ENCODE measurements at regions not wholly inside any gene's neighbourhood (a gene's known extent, or its start where the extent isn't known, plus 50 kb on each side); places are given as distances from the start of the nearest gene placed in this dataset.

DNA sequence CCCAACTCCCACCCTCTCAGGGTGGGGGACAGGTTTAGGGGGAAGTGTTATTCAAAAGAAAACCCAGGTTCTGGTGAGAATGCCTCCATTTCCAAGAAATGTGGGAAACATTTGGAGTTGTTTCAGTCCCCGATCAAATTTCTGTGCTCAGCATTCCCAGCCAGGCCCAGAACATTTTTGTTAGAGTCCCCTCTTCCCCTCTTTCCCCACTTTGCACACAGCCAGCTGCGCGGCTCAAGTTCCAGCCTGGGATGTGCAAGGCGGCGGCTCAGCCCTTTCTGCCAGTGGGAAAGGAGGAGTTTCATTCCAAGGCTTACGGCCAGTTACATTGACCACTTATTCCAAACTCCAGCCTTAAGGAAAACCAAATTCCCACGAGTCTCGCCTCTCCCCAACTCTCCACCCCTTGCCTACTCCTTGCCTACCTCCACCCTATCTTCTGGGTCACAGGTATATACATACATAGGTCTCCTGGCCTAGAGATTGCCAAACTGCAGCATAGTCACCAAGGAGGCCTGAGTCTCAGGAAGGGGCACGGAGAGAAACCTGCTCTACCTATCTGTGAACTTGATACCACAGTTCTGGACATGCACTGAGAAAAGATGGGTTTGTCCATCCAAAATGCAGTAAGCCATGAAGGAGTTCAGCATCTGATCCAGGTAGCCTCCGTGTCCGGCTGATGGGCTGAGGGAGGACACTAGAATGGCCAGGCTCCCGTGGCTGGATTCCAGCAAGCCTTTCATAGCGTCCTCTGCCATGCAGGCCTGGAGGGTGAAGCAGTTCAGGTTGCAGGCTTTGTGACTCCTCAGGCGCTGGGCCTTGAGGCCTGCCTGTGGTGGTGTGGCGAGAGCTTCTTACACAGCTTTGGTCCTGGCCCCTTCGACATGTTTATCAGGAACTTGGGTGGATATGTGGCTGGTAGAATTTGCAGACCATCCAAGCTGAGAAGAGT is 154.5 kb downstream of the ZFP36L2 start:
- ChIA-PET POLR2A (ENCODE audit: low non-redundant PET) (no interaction called here), CTCF (interaction anchor here (0.5 kb wide), 1 partner anchor 152 kb away, joined by 3 read pairs; no protein-coding TSS in a partner anchor)
- peak overlapping the region; percentile 100 for H3K27ac ChIP-seq
- DNase-seq (ENCODE audit: low spot score): no peak
- TF ChIP-seq, protein P1, sequence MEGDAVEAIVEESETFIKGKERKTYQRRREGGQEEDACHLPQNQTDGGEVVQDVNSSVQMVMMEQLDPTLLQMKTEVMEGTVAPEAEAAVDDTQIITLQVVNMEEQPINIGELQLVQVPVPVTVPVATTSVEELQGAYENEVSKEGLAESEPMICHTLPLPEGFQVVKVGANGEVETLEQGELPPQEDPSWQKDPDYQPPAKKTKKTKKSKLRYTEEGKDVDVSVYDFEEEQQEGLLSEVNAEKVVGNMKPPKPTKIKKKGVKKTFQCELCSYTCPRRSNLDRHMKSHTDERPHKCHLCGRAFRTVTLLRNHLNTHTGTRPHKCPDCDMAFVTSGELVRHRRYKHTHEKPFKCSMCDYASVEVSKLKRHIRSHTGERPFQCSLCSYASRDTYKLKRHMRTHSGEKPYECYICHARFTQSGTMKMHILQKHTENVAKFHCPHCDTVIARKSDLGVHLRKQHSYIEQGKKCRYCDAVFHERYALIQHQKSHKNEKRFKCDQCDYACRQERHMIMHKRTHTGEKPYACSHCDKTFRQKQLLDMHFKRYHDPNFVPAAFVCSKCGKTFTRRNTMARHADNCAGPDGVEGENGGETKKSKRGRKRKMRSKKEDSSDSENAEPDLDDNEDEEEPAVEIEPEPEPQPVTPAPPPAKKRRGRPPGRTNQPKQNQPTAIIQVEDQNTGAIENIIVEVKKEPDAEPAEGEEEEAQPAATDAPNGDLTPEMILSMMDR (conservative IDR thresholded peaks at IDR 0.05; ENCODE audit: low read depth): no peak

DNA sequence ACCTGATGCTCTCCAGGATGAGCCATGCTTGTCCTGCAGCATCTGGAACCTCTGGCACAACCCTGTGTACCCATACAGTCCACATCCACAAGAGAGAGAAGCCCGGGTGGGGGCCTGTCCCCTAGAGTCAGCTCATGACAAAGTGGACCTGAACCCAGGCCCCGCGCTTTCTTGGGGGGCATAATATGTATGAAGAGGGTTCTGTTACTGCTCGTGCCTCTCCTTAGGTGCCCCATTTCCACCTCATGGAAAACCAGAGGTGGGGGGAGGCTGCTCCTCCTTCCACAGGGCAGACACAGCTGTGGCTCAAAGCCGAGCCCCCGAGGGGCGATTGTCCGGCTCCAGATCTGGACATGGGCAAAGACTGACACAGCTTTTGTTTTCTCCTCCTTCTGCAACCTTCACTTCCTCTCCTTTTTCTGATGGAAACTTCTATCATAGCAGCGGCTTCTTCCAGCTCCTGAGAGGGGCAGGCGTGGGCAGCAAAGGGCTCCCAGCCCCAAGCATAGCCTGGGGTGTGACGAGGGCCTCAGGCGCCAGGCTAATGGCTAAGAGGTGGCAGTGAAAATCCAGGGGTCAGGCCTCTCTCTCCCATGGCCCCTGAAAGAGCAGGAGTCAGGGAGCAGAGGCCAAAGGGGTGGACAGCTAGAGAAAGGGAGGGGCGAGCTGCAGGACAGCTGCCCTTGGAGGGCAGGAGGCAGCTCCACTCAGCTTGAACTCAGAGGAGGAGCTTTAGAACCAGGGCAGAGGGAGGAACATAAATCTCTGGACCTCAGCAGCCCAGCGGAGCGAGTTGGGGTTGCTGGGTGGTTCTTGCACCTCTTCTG is 155.5 kb downstream of the ZFP36L2 start:
- CTCF ChIA-PET: interaction anchor here (0.5 to 1.2 kb wide), 2 partner anchors 108 to 153 kb away, joined by 3 read pairs; no protein-coding TSS in a partner anchor

DNA sequence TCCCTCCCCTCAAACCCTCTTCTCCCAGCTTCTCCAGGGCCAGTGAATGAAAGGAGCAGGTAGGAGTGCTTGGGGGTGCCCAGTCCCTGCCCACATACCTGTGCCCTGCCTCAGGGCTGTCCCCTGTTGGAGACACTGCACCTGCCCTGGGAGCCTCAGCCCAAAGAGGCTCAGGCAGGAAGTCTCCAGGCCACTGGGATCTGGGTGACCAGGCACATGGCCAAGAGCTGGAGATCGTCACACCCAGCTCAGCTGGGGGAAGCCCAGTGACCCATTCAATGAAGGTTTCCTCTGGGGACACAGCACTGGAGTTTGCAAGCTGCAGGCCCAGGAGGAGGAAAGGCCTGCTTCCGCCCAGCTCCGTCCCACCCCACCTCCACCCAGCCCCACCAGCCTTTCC is 156.4 kb downstream of the ZFP36L2 start:
- DNase-seq (ENCODE audit: low spot score): no peak
- POLR2A ChIA-PET (ENCODE audit: low non-redundant PET): no interaction called here
- H3K27ac ChIP-seq: peak overlapping the region; percentile 100
- TF ChIP-seq, protein P1 (conservative IDR thresholded peaks at IDR 0.05; ENCODE audit: low read depth): no peak
- CTCF ChIA-PET: interaction anchor here (1.2 kb wide), 1 partner anchor 108 kb away, joined by 3 read pairs; no protein-coding TSS in a partner anchor

More for the DNA sequence above, 155.5 kb downstream of the ZFP36L2 start:
- TF ChIP-seq, protein P1 (conservative IDR thresholded peaks at IDR 0.05; ENCODE audit: low read depth): no peak
- POLR2A ChIA-PET (ENCODE audit: low non-redundant PET): no interaction called here
- no peak for DNase-seq (ENCODE audit: low spot score)
- peak overlapping the region; percentile 100 for H3K27ac ChIP-seq

DNA sequence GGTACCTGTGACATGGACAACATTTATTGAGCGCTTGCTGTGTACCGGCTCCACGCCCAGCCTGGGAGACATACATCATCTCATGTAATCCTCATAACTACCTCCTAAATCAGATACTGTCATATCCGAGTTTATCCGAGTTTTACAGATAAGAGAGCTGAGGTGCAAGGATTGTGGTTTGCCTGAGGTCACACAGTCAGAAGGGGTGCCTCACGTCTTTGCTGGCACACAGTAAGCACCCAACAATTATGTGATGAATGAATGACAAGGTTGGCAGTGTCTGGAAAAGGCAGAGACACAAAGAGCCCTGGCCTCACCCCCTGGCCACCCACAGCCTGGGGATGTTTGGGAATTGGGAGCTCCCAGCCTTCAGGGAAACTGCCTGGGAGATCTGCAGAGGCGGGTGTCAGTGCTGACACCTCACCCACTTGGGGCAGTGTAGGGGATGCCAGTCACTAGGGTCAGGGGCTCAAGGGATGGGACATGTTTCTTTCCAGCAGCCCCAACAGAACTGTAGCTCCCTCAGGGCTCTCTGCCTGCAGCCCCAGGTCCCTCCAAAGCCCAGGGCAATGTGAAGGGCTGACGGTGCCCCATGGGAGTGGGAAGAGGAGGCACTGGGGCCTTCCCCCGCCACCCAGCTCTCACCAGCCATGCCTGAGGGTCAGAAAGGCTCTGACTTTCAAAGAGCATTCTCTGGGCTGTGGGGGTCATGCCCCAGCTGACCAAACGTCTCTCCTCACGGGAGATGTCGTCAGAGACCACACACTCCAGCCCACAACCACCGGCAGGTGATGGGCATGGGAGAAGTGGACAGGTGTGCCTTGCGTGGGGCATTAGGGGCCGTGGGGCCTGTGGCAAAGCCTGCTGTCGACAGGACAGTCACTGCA is 157.5 kb downstream of the ZFP36L2 start:
- peak overlapping the region; percentile 100 for H3K27ac ChIP-seq
- no peak for DNase-seq (ENCODE audit: low spot score)
- ChIA-PET POLR2A (ENCODE audit: low non-redundant PET) (interaction anchor here (0.6 kb wide), 1 partner anchor 158 kb away, joined by 3 read pairs; the partner anchor contains the start of gene ZFP36L2), CTCF (interaction anchor here (1.0 kb wide), 1 partner anchor 94 kb away, joined by 3 read pairs; no protein-coding TSS in a partner anchor)
- TF ChIP-seq, protein P1 (conservative IDR thresholded peaks at IDR 0.05; ENCODE audit: low read depth): no peak

DNA sequence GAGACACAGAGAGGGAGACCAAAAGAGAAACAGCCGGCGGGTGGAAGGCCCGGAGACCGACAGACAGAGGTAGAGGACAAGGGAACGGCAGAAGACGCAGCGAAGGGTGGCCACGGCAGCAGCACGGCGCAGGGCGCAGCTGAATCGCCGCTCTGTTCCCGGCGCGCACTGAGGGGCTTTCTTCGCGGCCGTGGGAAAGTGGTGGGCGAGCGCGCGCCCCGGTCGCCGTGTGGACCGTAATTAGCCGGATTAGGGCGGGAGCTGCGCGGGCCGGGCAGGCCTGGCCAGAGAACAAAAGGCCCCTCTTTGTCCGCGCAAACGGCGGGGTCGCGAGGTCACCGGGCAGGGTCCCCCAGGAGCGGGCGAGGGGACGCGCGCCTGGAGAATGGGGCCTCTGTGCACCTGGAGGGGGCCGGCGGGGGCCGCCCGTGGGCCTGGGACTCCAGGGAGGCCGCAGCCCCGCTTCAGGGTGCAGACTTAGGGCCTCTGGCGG is 158.3 kb downstream of the ZFP36L2 start:
- ChIA-PET CTCF (no interaction called here), POLR2A (ENCODE audit: low non-redundant PET) (no interaction called here)
- TF ChIP-seq, protein P1 (conservative IDR thresholded peaks at IDR 0.05; ENCODE audit: low read depth): no peak
- no peak for DNase-seq (ENCODE audit: low spot score)
- H3K27ac ChIP-seq: peak overlapping the region; percentile 100

Measured in RWPE1 (cell line).